ENCODE measurements at regions not wholly inside any gene's neighbourhood (a gene's known extent, or its start where the extent isn't known, plus 50 kb on each side); places are given as distances from the start of the nearest gene placed in this dataset.
"Not testable (repeated sequence)": the region's sequence is repeated elsewhere in the genome, so short reads cannot be mapped to it uniquely, and the experiment has no call there.

GRCh38 chr3:150300852-150301517 is 107.1 kb upstream of the TSC22D2 start:
- no peak for DNase-seq (ENCODE audit: low spot score)

DNA sequence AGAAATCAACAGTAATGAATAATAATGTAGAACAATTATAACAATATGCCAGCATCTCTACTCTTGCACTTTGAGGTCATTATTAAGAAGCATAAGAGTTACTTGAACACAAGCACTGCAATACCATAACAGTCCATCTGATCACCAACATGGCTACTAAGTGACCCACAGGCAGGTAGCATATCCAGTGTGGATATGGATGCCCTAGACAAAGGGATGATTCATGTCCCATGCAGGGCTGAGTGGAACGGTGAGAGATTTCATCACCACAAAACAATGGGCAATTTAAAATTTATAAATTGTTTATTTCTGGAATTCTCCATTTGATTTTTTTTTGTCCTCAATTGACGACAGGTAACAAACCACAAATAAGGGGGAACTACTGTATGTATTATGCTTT is 107.7 kb upstream of the TSC22D2 start:
- no peak for DNase-seq (ENCODE audit: low spot score)

DNA sequence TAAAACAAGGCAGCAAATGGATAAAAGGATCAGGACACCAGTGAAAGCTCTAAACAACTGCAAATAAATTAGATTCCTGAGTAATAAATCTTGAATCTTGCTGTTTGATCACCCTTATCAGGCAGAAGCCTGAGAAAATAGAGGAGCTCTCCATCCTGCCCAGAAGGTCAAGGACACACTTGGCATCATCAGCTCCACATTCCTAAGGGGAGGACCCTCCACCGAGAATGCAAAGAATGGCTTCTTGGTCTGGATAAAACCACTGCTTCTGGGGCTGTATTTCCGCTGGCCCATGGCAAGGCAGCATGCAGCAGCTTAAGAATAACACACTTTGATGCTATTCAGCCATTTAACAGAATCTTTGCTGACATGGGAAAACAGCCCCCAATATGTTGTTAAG is 108.9 kb upstream of the TSC22D2 start:
- DNase-seq (ENCODE audit: low spot score) = no peak

GRCh38 chr3:150296966-150297365 is 111.1 kb upstream of the TSC22D2 start:
- DNase-seq (ENCODE audit: low spot score) = no peak

DNA sequence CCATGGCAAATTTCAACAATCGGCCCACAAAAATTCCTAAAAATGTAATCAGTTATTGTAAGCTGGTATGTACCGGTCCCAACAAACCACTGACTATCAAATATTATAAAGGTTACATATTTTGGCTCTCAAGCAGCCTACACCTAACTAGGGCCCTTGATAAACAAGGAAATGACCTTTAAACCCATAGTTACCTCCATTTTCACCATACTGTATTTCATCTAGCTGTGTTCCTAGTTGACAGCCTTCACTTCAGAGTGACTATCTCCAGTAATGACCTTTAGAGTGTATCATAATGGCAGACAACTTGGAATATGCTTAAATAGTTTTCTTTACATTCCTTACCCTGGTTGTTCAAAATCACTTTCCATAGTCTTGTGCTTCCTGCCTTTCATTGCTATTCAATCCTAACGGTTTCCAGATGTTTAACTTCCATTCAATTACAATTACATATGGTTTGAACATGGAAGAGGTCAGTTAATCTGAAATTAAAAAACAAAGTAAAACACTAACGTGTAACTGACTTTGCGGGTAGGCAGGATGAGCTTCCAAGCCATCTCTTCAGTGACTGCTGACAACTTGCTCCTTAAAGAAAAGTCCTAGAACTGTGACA is 111.9 kb upstream of the TSC22D2 start:
- no peak for DNase-seq (ENCODE audit: low spot score)

GRCh38 chr3:150293401-150294001 is 114.6 kb upstream of the TSC22D2 start:
- no peak for DNase-seq (ENCODE audit: low spot score)

- no peak for DNase-seq (ENCODE audit: low spot score)
Measured at GRCh38 chr3:150292891-150293290, 115.2 kb upstream of the TSC22D2 start.

DNA sequence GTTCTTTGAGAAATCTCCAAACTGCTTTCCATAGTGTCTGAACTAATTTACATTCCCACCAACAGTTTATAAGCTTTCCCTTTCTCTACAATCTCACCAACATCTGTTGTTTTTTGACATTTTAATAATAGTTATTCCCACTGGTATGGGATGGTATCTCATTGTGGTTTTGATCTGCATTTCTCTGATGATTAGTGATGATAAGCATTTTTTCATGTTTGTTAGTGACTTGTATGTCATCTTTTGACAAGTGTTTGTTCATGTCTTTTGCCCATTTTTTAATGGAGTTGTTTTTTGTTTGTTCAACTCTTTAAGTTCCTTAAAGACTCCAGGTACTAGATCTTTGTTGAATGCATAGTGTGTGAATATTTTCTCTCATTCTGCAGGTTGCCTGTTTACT is 116.6 kb upstream of the TSC22D2 start:
- DNase-seq (ENCODE audit: low spot score) = no peak

DNA sequence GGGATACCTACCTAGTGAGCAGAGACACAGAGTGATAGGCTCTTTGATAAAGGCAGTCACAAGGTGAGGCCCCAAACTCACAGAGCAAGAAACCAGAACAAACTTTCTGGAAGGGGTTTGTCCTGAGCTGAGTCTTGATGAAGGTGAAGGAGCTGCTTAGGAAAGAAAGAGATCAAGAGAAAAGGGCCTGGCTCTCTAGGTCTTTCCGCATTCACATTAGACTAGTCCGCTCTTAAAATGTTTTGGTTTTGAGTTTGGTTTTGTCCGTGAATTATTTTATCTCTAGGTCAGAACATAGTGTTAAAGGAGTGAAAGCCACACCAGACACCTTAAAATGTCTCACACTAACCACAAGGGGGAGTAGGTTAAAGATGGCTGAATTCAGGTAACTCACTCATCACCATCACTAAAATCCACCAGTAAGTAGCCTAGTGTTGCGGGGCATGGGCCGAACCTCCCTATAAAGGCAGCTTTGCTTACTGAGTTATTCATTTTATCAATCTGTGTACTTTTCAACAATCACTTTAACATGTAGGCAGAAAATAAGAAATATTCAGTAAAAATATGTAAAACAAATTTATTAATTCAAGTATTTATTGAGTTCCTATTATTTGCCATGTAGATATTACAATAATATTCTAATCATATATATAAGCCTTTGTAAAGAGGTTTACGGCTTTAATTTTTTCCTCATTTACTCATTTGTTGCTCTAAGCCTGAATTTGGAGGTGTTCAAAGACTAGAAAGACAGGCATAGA is 121.5 kb upstream of the TSC22D2 start:
- DNase-seq (ENCODE audit: low spot score) = peak; percentile 48

DNA sequence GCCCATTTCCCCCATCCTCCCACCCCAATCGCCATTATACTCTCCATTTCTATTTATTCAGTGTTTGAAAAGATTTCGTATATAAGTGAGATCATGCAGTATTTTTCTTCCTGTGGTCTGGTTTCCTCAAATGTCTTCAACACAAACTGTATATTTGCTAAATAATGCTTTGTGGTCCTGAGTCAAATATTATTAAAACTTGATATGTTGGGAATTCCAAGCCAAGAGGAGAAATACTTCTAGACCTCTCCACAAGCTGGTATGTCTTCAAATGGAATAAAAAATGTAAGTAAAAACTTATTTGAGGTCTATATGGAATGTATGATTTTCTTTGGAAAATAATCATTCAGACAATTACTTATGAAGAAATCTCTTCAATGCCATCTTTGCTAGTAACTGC is 122.5 kb upstream of the TSC22D2 start:
- no peak for DNase-seq (ENCODE audit: low spot score)

DNA sequence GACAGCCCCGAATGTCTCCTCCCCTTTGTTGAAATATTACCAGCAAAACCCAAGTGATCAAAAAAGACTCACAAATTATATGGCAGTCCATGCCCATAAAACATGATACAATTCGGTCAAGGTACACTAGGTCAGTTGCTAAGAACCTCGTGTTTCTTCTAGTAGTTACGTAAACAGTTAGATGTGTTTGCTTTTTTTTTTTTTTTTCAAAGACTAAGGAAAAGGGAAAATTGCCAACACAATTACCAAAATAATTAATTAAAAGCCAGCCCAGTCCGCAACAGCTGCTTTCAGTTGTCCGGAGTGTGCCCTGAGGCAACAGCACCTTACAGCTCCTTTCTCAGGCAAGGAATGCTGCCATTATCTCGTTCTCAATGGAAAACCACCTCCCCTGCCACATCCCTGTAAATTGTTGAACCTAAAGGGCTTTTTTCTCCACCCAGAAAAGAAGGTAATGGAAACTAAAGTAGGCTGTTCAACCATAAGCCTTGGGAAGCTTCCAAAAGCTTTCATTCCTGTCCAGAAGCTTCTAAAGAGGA is 129.2 kb upstream of the TSC22D2 start:
- DNase-seq (ENCODE audit: low spot score) = no peak

- DNase-seq (ENCODE audit: low spot score) = no peak
Measured at GRCh38 chr3:150278195-150278594, 129.9 kb upstream of the TSC22D2 start.

GRCh38 chr3:150277444-150277843 is 130.7 kb upstream of the TSC22D2 start:
- no peak for DNase-seq (ENCODE audit: low spot score)

DNA sequence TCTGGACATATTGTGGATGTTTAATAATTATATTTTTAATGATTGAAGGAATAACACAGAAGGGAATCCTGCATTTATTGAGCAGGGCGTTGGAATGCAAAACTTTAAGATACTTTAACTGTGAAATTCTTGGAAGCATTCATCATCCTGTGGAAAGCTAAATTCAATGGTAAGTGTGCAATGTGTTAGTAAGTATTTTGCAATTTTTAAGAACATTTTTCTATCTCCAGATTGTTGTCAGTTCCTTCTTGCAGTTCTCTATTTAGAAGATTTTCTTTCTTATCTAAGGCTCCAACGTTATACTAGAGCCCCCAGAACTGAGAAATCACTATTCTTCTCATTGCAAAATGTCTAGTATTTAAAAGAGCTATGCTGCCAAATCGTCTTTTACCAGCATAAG is 132.2 kb upstream of the TSC22D2 start:
- no peak for DNase-seq (ENCODE audit: low spot score)

- DNase-seq (ENCODE audit: low spot score) = no peak
Measured at GRCh38 chr3:150274372-150274771, 133.7 kb upstream of the TSC22D2 start.

GRCh38 chr3:150273396-150273795 is 134.7 kb upstream of the TSC22D2 start:
- no peak for DNase-seq (ENCODE audit: low spot score)

- no peak for DNase-seq (ENCODE audit: low spot score)
Measured at GRCh38 chr3:150271591-150271960, 136.5 kb upstream of the TSC22D2 start.

GRCh38 chr3:150270883-150271590 is 137.1 kb upstream of the TSC22D2 start:
- DNase-seq (ENCODE audit: low spot score) = no peak

GRCh38 chr3:150270444-150270843 is 137.7 kb upstream of the TSC22D2 start:
- not testable (repeated sequence) for DNase-seq (ENCODE audit: low spot score)

GRCh38 chr3:150269526-150269925 is 138.6 kb upstream of the TSC22D2 start:
- no peak for DNase-seq (ENCODE audit: low spot score)

DNA sequence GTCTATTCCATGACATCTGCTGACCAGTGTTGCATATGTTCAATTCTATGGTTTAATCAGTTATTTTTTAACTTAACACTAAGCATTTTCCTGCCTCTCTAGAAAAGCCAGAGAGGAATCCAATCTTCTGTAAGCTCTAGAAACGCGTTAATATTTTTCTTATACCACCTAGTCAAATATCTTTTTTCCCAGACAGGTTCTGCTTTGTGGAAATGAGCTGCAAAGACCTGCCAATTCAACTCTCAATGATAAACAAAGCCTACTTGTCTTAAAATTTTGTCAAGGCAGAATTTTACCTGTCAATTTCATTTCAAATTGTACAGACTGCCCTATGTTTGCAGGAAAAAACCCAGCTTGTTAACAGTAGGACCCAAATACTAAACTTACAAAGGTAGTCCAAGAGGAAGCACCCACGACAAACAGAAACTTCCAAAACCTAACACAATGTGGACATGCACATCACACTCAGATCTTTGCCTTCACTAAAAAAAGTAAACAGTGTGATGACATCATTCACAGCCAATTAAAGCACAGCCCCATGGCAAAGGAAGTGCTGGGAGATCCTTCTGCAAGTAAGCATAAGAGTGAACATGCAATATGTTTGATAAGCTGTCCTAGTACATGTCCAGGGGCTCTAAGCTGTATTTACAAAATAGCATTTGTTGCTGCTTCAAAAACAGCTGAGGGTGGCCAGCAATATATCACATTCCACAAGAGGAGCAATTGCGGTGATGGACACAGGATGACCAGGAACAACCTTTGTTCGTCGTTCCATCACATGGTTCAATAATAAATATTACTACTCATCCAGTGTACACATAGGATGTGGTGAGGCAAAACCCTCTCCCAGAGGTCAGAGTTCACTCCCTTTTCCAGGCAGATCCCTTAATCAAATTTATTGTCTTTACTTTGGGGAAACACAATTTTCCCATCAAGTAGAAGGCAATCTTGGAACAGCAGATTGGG is 139.4 kb upstream of the TSC22D2 start:
- no peak for DNase-seq (ENCODE audit: low spot score)

All from hematopoietic multipotent progenitor cell treated with erythropoietin and hydrocortisone succinate and interleukin-3 and kit ligand, for 15 days (in vitro differentiated cells).